GM18907 (cell line): ENCODE measurements at regions not wholly inside any gene's neighbourhood (a gene's known extent, or its start where the extent isn't known, plus 50 kb on each side); places are given as distances from the start of the nearest gene placed in this dataset.
"Not testable (repeated sequence)": the region's sequence is repeated elsewhere in the genome, so short reads cannot be mapped to it uniquely, and the experiment has no call there.

Experiments used
- ATAC-seq: cut with Tn5 transposase; IDR thresholded peaks from one replicate; pipeline ENCODE4 v1.9.1; 2021; ENCODE audit warnings: mild to moderate bottlenecking, moderate library complexity; ENCODE audit not compliant: unreplicated experiment

- no peak for ATAC-seq
Observed at GRCh38 chr1:99534638-99534930, 111.3 kb upstream of the PALMD start.

DNA sequence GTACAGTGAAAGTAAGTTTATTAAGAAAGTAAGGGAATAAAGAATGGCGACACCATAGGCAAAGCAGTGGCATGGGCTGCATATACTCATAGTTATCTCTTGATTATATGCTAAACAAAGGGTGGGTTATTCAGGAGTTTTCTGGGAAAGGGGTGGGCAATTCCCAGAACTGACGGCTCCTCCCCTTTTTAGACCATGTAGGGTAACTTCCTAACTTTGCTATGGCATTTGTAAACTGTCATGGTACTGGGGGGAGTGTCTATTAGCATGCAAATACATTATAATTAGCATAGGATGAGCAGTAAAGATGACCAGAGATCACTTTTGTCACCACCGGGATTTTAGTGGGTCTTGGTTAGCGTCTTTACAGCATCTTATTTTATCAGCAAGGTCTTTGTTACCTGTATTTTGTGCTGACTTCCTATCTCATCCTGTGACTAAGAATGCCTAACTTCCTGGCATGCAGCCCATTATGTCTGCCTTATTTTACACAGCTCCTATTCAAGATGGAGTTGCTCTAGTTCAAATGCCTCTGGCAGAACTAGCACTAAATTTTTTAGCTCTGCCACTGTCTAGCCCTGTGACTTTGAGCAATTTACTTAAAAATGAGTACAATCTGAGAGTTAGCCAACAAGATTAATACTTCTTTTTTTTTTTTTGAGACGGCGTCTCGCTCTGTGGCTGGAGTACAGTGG is 110.3 kb upstream of the PALMD start:
- ATAC-seq: no peak

- no peak for ATAC-seq
Observed at GRCh38 chr1:99537886-99538617, 107.9 kb upstream of the PALMD start.

GRCh38 chr1:99538618-99538956 is 107.3 kb upstream of the PALMD start:
- ATAC-seq: no peak

- ATAC-seq: no peak
Observed at GRCh38 chr1:99539131-99539530, 106.8 kb upstream of the PALMD start.

DNA sequence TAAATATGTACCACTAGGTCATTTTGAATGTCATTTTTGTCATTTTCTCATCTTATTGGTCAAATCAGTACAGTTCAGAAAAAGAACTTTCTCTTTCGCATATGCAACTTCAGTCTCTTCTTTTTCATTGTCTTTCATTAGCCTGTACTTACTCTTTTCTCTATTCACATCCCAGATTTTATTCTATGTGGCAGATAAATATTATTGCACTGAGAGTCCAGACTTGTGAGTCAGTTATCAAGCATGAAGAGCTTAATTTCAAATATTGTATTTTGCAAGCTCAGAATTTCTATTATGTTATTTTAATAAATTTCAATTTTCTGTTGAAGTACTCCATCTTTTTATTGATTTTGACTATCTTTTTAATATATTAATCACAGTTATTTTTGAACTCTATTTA is 105.2 kb upstream of the PALMD start:
- ATAC-seq: no peak

DNA sequence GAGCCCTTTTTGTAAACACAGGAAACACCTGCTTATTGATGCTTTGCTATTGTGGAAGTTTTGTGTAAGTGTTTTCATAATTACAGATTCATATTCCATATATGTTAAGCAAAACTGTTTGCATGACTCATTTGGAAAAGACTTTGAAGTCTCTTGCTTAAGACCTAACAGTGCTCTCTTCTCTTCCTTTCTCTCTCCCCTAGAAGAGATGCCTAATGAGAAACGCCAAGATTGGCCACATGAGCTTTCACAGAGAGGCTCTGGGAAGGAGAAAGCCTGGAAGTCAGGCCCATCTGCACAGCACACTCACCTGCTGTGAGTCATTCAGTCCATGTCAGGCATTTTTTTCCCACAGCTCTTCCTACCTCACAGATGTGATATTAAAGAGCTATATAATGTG is 101.6 kb upstream of the PALMD start:
- ATAC-seq: no peak

DNA sequence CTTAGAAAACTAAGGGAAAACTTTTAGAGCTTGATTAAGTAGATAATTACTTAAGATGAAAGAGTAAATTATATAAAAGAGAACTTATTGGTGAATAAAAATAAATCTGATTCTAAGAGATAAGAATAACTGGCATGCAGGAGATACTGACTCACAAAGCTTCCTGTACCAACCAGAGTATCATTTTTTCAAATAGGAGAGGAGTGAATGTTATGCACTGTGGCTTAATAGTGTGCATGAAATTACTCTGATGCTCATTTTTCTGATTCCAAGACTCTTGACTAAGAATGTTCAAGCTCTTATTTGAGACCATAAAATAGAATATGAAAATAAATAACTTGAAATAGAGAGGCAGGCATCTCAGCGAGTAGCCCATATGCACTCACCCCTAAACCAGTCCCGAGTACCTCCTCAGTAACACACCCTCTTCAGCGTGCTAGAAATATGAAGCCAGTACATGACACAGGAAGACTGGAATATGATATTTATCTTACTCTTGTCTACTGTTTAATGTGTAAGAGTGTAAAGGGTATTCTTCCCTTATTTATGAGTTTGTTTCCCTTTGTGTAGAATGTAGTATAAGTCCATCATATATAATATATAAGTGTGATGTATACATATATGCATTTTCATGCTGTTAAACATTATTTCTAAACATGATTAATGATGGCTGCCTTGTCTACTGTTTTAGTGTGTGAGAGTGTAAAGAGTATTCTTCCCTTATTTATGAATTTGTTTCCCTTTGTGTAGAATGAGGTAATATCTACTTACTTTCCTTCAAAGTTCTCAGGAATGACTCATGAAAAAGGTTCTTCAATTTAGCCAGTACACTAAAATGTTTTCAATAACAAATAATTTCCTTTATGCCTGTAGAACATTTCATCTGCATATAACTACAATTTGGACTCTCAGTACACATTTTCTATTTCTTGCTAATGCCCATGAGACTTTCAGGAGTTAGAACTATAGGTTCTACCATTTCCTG is 99.2 kb upstream of the PALMD start:
- ATAC-seq: no peak

DNA sequence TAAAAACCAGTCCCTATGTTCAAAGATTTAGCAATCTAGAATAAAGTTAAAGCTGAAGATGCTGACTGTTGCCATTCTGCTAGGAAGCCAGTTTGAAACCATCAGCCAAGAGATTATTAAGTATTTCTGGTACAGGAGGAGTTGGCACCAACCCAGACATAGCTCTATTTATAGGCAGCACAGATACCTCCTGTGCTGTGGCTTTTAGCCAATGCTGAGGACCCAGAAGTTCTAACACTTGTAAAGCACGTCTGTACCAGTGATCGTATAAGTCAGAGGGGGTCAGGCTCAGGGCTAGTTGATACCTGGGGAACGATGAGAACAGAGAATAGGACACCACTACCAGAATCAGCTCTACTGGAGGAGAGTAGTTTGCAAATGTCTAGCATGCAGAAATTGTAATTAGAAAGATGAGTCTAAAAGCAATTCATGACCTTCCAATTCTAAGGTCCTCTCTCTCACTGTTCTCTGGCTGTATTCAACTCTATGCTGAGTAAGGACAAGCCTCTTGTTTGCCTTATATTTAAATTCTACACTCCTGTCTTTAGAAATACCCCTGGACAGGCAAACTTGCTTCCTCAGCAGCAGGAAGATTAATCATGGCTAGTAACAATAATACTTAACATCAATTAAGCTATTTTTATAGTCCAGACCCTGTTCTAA is 96.8 kb upstream of the PALMD start:
- no peak for ATAC-seq

DNA sequence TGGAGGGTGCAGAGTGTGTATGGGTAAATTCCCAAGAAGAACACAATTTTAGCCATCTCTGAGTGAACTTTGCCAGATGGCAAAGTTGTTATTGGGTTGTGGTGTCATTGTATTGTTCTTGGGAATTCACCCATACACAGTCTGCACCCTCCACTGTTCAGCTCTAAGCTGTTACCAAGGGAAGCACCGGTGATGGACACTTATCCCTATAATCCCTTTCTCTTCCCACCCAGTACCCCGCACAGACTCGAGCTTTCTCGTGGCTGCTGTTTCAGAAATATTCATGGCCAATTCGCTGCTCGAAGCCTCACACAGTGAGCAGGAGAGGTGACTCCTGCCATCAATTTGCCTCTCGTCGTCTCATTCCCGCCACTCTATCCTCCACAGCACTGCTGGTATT is 95.7 kb upstream of the PALMD start:
- ATAC-seq: no peak

DNA sequence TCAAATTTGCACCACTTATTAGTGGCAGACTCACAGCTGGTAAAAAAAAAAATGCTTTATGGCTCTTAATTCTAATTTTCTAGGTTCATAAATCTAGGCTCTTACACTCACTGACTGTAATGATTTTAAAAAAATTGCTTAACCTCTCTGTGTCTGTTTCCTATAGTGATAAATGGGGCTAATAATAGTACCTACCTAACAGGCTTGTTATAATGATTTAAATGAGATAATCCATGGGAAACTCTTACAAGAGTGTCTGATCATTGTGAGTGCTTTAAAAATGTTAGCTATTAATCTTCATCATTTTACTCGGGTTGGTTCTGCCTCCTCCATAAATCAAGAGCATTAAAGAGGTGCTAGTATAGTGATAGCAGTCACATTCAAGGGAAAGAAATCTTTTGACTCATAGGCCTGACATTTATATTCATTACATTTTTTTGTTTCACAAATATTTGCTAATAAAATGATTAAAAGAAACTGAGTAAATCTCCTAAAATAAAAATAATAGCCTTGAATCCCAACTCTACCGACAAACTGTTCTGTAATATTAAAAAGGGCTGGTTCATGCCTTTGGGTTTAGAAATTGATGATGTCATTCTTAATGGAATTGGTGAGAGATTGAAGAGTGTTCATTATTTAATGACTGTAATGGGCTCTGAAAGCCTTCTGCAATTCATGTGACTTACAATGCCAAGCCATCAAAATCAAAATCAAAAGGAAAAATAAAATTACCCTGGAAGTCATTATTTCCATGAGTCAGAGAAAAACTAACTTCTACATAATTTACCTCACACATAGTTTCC is 93.9 kb upstream of the PALMD start:
- ATAC-seq: no peak

- ATAC-seq: no peak
Observed at GRCh38 chr1:99553301-99553700, 92.6 kb upstream of the PALMD start.

DNA sequence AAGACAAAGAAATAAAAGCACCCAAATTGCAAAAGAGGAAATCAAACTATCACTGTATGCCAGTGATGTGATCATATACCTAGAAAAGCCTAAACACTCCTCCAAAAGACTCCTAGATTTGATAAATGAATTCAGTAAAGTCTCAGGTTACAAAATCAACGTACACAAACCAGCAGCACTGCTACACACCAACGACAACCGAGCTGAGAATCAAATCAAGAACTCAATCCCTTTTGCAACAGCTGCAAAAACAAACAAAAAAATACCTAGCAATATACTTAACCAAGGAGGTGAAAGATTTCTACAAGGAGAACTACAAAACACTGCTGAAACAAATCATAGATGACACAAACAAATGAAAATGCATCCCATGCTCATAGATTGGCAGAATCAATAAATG is 92.1 kb upstream of the PALMD start:
- not testable (repeated sequence) for ATAC-seq

DNA sequence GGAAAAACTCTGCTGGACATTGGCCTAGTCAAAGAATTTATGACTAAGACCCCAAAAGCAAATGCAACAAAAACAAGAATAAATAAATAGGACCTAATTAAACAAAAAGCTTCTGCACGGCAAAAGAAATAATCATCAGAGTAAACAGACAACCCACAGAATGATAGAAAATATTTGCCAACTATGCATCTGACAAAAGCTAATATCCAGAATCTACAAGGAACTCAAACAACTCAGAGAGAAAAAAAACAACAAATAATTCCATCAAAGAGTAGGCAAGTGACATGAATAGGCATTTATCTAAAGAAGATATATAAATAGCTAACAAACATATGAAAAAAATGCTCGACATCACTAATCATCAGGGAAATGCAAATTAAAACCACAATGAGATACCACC is 91.2 kb upstream of the PALMD start:
- ATAC-seq: no peak

- peak; percentile 88 for ATAC-seq
Observed at GRCh38 chr1:99557546-99558202, 88.2 kb upstream of the PALMD start.

DNA sequence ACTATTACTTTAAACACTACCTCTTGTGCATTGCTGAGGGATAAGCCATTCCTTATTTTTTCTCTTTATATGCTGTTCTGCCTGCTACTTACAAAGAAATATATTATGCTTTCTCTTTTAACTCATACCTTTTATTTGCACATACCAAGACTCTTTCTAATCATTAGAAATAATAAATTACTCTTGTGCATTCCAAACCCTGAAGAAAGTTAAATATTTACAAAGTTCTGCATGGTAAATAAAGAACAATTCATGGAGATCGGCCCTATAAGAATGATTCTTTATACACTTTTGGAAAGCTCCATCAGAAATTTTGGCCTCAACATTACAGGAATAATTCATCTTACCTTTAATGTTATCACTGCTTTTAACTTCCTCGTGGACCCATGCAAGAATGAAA is 86.7 kb upstream of the PALMD start:
- ATAC-seq: no peak

- ATAC-seq: no peak
Observed at GRCh38 chr1:99560207-99561040, 85.5 kb upstream of the PALMD start.

GRCh38 chr1:99561952-99562351 is 84.0 kb upstream of the PALMD start:
- ATAC-seq: no peak
